ENCODE measurements at regions not wholly inside any gene's neighbourhood (a gene's known extent, or its start where the extent isn't known, plus 50 kb on each side); places are given as distances from the start of the nearest gene placed in this dataset.

- DNase-seq = no peak
Observed at GRCh38 chr10:62723375-62723774, 81.1 kb upstream of the ADO start.

GRCh38 chr10:62724465-62724864 is 80.1 kb upstream of the ADO start:
- no peak for DNase-seq

GRCh38 chr10:62726142-62726541 is 78.4 kb upstream of the ADO start:
- DNase-seq = no peak

GRCh38 chr10:62726638-62727037 is 77.9 kb upstream of the ADO start:
- DNase-seq = no peak

- no peak for DNase-seq
Observed at GRCh38 chr10:62727934-62728333, 76.6 kb upstream of the ADO start.

GRCh38 chr10:62728479-62728878 is 76.0 kb upstream of the ADO start:
- no peak for DNase-seq

GRCh38 chr10:62732841-62733653 is 71.5 kb upstream of the ADO start:
- DNase-seq = no peak

GRCh38 chr10:62733654-62734293 is 70.7 kb upstream of the ADO start:
- no peak for DNase-seq

- no peak for DNase-seq
Observed at GRCh38 chr10:62734781-62735463, 69.6 kb upstream of the ADO start.

- no peak for DNase-seq
Observed at GRCh38 chr10:62735464-62736167, 68.9 kb upstream of the ADO start.

- DNase-seq = no peak
Observed at GRCh38 chr10:62736168-62736546, 68.4 kb upstream of the ADO start.

- no peak for DNase-seq
Observed at GRCh38 chr10:62738916-62739315, 65.6 kb upstream of the ADO start.

GRCh38 chr10:62740885-62741745 is 63.4 kb upstream of the ADO start:
- no peak for DNase-seq

GRCh38 chr10:62741996-62742395 is 62.5 kb upstream of the ADO start:
- DNase-seq = no peak

GRCh38 chr10:62742536-62743061 is 61.9 kb upstream of the ADO start:
- DNase-seq = no peak

GRCh38 chr10:62744136-62744535 is 60.4 kb upstream of the ADO start:
- DNase-seq = no peak

GRCh38 chr10:62745581-62745980 is 58.9 kb upstream of the ADO start:
- no peak for DNase-seq

- no peak for DNase-seq
Observed at GRCh38 chr10:62746951-62747729, 57.4 kb upstream of the ADO start.

- DNase-seq = no peak
Observed at GRCh38 chr10:62748386-62748785, 56.1 kb upstream of the ADO start.

- no peak for DNase-seq
Observed at GRCh38 chr10:62749093-62749683, 55.3 kb upstream of the ADO start.
